ENCODE measurements at regions not wholly inside any gene's neighbourhood (a gene's known extent, or its start where the extent isn't known, plus 50 kb on each side); places are given as distances from the start of the nearest gene placed in this dataset.

GRCh38 chr14:71705460-71705859, 226.8 kb upstream of the RGS6 start:
- TF ChIP-seq CTCF (IDR thresholded peaks at IDR 0.05; ENCODE audit: extremely low read depth in 1 of 2, insufficient read depth in 1 of 2, low read depth in 1 of 2, low read length in 2 of 2) (no peak), EZH2 (IDR thresholded peaks at IDR 0.05; ENCODE audit: borderline replicate concordance, low read depth, low read length, severe bottlenecking) (no peak), POLR2A (IDR thresholded peaks at IDR 0.05; ENCODE audit: low read depth, low read length) (no peak), GATA2 (IDR thresholded peaks at IDR 0.05; ENCODE audit: insufficient read depth, insufficient read length, low read depth, low read length) (no peak), POLR2AphosphoS5 (IDR thresholded peaks at IDR 0.05; ENCODE audit: insufficient read depth, low read depth, low read length) (no peak), MYC (IDR thresholded peaks at IDR 0.05; ENCODE audit: low read depth, low read length) (no peak), MAX (IDR thresholded peaks at IDR 0.05; ENCODE audit: insufficient read depth, insufficient read length) (no peak)
